ENCODE measurements at regions not wholly inside any gene's neighbourhood (a gene's known extent, or its start where the extent isn't known, plus 50 kb on each side); places are given as distances from the start of the nearest gene placed in this dataset.

DNA sequence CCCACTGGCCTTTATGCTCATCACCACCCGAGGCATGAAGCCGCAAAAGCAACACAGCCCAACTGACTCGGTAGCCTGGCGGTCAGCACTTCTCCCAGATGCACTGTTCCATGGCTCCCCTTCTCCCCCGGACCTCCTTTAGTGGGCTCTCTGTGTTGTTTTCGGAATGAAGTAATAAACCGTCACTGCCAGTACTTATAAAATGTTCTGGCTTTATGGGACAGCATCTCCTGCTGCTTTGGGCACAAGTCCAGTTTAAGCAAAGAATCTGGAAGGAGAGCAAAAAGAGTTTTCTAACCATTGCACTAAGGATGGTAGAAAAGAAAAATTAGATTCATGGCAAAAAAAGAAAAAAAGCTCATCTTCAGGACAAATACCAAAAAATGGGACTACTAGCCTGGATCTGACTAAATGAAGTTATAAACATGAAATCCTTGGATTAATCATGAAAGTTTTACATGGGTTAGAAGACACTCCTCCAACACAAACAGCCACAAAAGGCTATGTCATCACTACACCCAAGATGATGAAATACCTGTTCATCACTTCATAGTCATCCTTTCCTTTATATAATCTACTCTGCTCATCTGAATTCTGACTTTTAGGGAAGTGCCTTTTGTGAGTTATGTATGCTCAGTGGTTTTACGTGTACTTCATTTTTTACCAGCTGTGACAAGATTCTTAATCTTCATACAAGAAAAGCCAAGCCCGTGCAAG, 89.5 kb upstream of the UBE2E2 start:
- H3K9me3 Mint-ChIP-seq = no peaks in the 10 kb centered on the region
- ATAC-seq (ENCODE audit: poor library complexity) = no peak
- intact Hi-C loops (cut with DNase I, micrococcal nuclease) = no loop called here

DNA sequence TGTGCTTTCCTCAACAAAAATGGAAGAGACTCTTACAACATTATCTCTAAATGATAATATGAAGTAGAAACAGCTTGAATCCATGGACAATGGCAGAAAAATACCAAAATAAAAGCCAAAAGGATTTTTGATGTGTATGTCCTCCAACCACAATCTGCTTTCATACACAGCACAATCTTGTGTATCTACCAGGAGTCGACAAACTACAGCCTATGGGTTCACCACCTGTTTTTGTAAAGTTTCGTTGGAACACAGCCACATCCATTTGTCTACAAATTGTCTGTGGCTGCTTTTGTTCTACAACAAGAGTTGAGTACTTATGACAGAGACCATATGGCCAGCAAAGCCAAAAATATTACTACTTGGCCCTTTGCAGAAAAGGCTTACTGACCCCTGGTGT, 88.7 kb upstream of the UBE2E2 start:
- POLR2A ChIA-PET = no interaction called here
- intact Hi-C loops (cut with DNase I, micrococcal nuclease) = no loop called here
- Mint-ChIP-seq H3K36me3 (ENCODE audit: low read depth) (no peaks in the 10 kb centered on the region), H3K4me1 (ENCODE audit: low read depth) (no peaks in the 10 kb centered on the region), H3K27me3 (no peaks in the 10 kb centered on the region), H3K4me3 (no peak overlapping the region), H3K9me3 (no peaks in the 10 kb centered on the region), H3K27ac (no peak overlapping the region)
- DNase-seq (no peak), ATAC-seq (ENCODE audit: poor library complexity) (no peak)
- TF ChIP-seq, protein P1, sequence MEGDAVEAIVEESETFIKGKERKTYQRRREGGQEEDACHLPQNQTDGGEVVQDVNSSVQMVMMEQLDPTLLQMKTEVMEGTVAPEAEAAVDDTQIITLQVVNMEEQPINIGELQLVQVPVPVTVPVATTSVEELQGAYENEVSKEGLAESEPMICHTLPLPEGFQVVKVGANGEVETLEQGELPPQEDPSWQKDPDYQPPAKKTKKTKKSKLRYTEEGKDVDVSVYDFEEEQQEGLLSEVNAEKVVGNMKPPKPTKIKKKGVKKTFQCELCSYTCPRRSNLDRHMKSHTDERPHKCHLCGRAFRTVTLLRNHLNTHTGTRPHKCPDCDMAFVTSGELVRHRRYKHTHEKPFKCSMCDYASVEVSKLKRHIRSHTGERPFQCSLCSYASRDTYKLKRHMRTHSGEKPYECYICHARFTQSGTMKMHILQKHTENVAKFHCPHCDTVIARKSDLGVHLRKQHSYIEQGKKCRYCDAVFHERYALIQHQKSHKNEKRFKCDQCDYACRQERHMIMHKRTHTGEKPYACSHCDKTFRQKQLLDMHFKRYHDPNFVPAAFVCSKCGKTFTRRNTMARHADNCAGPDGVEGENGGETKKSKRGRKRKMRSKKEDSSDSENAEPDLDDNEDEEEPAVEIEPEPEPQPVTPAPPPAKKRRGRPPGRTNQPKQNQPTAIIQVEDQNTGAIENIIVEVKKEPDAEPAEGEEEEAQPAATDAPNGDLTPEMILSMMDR (IDR thresholded peaks at IDR 0.05) = no peak
- Histone ChIP-seq H3K36me3 (ENCODE audit: insufficient read depth, low read length) (no peaks in the 10 kb centered on the region), H3K4me3 (ENCODE audit: low read length) (no peak overlapping the region), H3K27ac (ENCODE audit: low read depth in 1 of 2, low read length in 2 of 2) (no peak overlapping the region), H3K4me1 (ENCODE audit: insufficient read depth, low read length) (no peaks in the 10 kb centered on the region), H3K27me3 (ENCODE audit: control insufficient read depth in 1 of 2, insufficient read depth in 2 of 2, low read length in 2 of 2) (no peaks in the 10 kb centered on the region), H3K9me3 (ENCODE audit: control insufficient read depth in 1 of 2, insufficient read depth in 1 of 2, low read length in 2 of 2) (peaks cover 0 to 4% of the 10 kb centered on the region in 2 experiments)
- CTCF ChIA-PET = no interaction called here

More for the DNA sequence above, 89.5 kb upstream of the UBE2E2 start:
- Mint-ChIP-seq H3K4me3 (no peak overlapping the region), H3K36me3 (ENCODE audit: low read depth) (no peaks in the 10 kb centered on the region), H3K4me1 (ENCODE audit: low read depth) (no peaks in the 10 kb centered on the region), H3K27ac (no peak overlapping the region), H3K27me3 (no peaks in the 10 kb centered on the region)
- Histone ChIP-seq H3K9me3 (ENCODE audit: control insufficient read depth in 1 of 2, insufficient read depth in 1 of 2, low read length in 2 of 2) (peaks cover 0 to 4% of the 10 kb centered on the region in 2 experiments), H3K4me1 (ENCODE audit: insufficient read depth, low read length) (no peaks in the 10 kb centered on the region), H3K27ac (ENCODE audit: low read depth in 1 of 2, low read length in 2 of 2) (no peak overlapping the region), H3K27me3 (ENCODE audit: control insufficient read depth in 1 of 2, insufficient read depth in 2 of 2, low read length in 2 of 2) (no peaks in the 10 kb centered on the region), H3K36me3 (ENCODE audit: insufficient read depth, low read length) (no peaks in the 10 kb centered on the region), H3K4me3 (ENCODE audit: low read length) (no peak overlapping the region)
- TF ChIP-seq, protein P1 (IDR thresholded peaks at IDR 0.05) = no peak
- POLR2A ChIA-PET = interaction anchor here (0.6 kb wide), 1 partner anchor 130 kb away, joined by 3 read pairs; no protein-coding TSS in a partner anchor
- CTCF ChIA-PET = no interaction called here
- peak in 3 of 14 experiments; percentile 11 to 51 (median 34) for DNase-seq

DNA sequence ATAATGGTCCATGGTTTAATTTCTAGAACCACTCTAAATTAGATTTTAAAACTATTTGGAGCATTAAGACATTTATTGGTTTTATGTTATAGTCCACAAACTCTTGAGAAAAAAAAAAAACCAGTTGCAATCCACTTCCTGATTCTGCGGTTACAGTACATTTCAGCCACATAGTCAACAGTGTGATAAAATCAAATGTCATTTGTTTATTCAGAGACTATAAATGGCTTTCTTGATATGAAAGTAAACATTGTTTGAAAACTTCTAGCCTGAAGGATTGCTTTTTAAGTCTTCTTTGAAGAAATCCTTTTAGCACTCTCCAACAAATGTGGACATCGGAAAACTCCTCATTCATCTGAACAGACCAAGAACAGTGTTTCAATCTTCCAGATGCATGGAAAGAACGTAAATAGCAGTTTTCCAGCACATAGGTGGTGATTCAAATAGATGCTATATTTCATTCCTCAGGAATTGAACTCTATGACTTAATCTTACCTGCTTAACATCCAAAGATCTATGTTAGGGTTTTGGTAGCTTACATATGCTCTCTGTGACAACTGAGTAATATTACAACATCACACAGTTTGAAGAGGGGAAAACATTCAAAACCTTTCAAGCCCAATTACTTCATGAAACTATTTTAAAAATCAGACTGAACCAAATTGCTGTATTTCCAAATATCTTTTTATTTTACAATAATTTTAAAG, 87.8 kb upstream of the UBE2E2 start:
- intact Hi-C loops (cut with DNase I, micrococcal nuclease) = no loop called here
- Histone ChIP-seq H3K27ac (ENCODE audit: low read depth in 1 of 2, low read length in 2 of 2) (no peak overlapping the region), H3K4me1 (ENCODE audit: insufficient read depth, low read length) (no peaks in the 10 kb centered on the region), H3K9me3 (ENCODE audit: control insufficient read depth in 1 of 2, insufficient read depth in 1 of 2, low read length in 2 of 2) (peaks cover 0 to 3% of the 10 kb centered on the region in 2 experiments), H3K36me3 (ENCODE audit: insufficient read depth, low read length) (no peaks in the 10 kb centered on the region), H3K4me3 (ENCODE audit: low read length) (no peak overlapping the region), H3K27me3 (ENCODE audit: control insufficient read depth in 1 of 2, insufficient read depth in 2 of 2, low read length in 2 of 2) (no peaks in the 10 kb centered on the region)
- TF ChIP-seq, protein P1 (IDR thresholded peaks at IDR 0.05) = no peak
- H3K27me3 Mint-ChIP-seq = no peaks in the 10 kb centered on the region
- no peaks in the 10 kb centered on the region for H3K4me1 Mint-ChIP-seq (ENCODE audit: low read depth)
- no peak overlapping the region for H3K27ac Mint-ChIP-seq
- POLR2A ChIA-PET = no interaction called here
- no peaks in the 10 kb centered on the region for H3K9me3 Mint-ChIP-seq
- H3K36me3 Mint-ChIP-seq (ENCODE audit: low read depth) = no peaks in the 10 kb centered on the region
- no peak overlapping the region for H3K4me3 Mint-ChIP-seq
- CTCF ChIA-PET = no interaction called here
- no peak for DNase-seq
- no peak for ATAC-seq (ENCODE audit: poor library complexity)

Measured in CD4-positive, alpha-beta T cell (primary cell).